ENCODE measurements at regions not wholly inside any gene's neighbourhood (a gene's known extent, or its start where the extent isn't known, plus 50 kb on each side); places are given as distances from the start of the nearest gene placed in this dataset.

DNA sequence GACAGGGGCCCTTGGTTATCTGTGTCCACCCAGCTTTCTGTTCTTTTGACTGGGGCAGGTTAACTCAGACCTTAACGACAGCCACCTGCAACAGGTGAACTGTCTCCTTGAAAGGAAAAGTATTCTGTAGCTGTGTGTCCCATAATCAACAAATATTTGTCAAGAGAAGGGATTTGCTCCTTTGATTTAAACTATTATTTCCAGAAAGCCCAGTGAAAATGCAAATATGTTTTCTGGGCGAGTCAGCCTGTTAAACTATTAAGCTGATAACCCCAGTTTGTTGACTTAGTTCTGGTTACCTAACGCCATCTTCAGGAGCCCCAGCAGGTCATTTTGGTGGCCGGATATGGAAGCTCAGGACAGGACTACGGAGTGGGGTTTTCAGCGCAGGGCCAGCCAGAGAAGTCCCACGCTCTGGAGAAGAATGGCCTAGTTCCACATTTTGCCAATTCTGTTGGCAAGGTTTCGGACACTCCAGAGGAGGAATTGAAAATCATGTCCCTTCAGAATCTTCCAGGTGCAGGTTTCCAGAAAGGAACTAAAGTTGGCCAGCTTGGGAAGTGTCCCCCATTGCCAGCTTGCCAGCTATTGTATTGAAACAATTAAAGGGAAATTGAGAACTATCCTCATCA, 54.5 kb downstream of the ADRA2A start:
- no peak for ATAC-seq (ENCODE audit: low FRiP score in 2 of 2)
- Histone ChIP-seq H3K27ac (no peak overlapping the region), H3K4me3 (no peak overlapping the region), H3K27me3 (no peaks in the 10 kb centered on the region), H3K9me3 (no peaks in the 10 kb centered on the region), H3K4me1 (peaks cover 0 to 6% (median 0%) of the 10 kb centered on the region in 4 donors), H3K36me3 (no peaks in the 10 kb centered on the region)
- TF ChIP-seq CTCF (IDR thresholded peaks at IDR 0.05), result no peak
- no peak for TF ChIP-seq POLR2A (IDR thresholded peaks at IDR 0.05)
- DNase-seq, result no peak
- 57 to 67% methylated on average over 8 of the region's 8 CpGs for WGBS, 2 donors

- Histone ChIP-seq H3K27me3 (no peaks in the 10 kb centered on the region), H3K27ac (no peak overlapping the region), H3K4me1 (no peaks in the 10 kb centered on the region), H3K36me3 (no peaks in the 10 kb centered on the region), H3K4me3 (no peak overlapping the region), H3K9me3 (no peaks in the 10 kb centered on the region)
- DNase-seq (no peak), ATAC-seq (ENCODE audit: low FRiP score in 2 of 2) (no peak)
- TF ChIP-seq POLR2AphosphoS5 (IDR thresholded peaks at IDR 0.05), result no peak
- no peak for TF ChIP-seq EP300 (IDR thresholded peaks at IDR 0.05)
- no peak for TF ChIP-seq CTCF (IDR thresholded peaks at IDR 0.05)
- no peak for TF ChIP-seq POLR2A (IDR thresholded peaks at IDR 0.05)
- WGBS, 2 donors, result 41 to 43% methylated on average over 6 of the region's 6 CpGs
Observed at GRCh38 chr10:111137007-111137406, 60.2 kb downstream of the ADRA2A start.

GRCh38 chr10:111137587-111137986, 60.8 kb downstream of the ADRA2A start:
- H3K36me3 ChIP-seq, result no peaks in the 10 kb centered on the region
- WGBS, 2 donors, result 46 to 48% methylated on average over 4 of the region's 4 CpGs
- H3K27me3 ChIP-seq, result no peaks in the 10 kb centered on the region
- H3K4me1 ChIP-seq, result no peaks in the 10 kb centered on the region
- no peak overlapping the region for H3K4me3 ChIP-seq
- TF ChIP-seq POLR2A (IDR thresholded peaks at IDR 0.05) (no peak), POLR2AphosphoS5 (IDR thresholded peaks at IDR 0.05) (no peak), EP300 (IDR thresholded peaks at IDR 0.05) (no peak), CTCF (IDR thresholded peaks at IDR 0.05) (no peak)
- no peak for DNase-seq
- no peak for ATAC-seq (ENCODE audit: low FRiP score in 2 of 2)
- H3K27ac ChIP-seq, result no peak overlapping the region
- no peaks in the 10 kb centered on the region for H3K9me3 ChIP-seq

- H3K9me3 ChIP-seq, result no peaks in the 10 kb centered on the region
- TF ChIP-seq POLR2A (IDR thresholded peaks at IDR 0.05) (no peak), EP300 (IDR thresholded peaks at IDR 0.05) (no peak), POLR2AphosphoS5 (IDR thresholded peaks at IDR 0.05) (no peak), CTCF (IDR thresholded peaks at IDR 0.05) (no peak)
- no peaks in the 10 kb centered on the region for H3K36me3 ChIP-seq
- WGBS, 2 donors, result 88 to 97% methylated on average over 7 of the region's 7 CpGs
- no peak overlapping the region for H3K27ac ChIP-seq
- no peaks in the 10 kb centered on the region for H3K27me3 ChIP-seq
- no peak for ATAC-seq (ENCODE audit: low FRiP score in 2 of 2)
- DNase-seq, result no peak
- H3K4me1 ChIP-seq, result no peaks in the 10 kb centered on the region
- H3K4me3 ChIP-seq, result no peak overlapping the region
Observed at GRCh38 chr10:111138544-111138943, 61.7 kb downstream of the ADRA2A start.

- TF ChIP-seq POLR2A (IDR thresholded peaks at IDR 0.05) (no peak), POLR2AphosphoS5 (IDR thresholded peaks at IDR 0.05) (no peak), EP300 (IDR thresholded peaks at IDR 0.05) (no peak), CTCF (IDR thresholded peaks at IDR 0.05) (no peak)
- Histone ChIP-seq H3K9me3 (no peaks in the 10 kb centered on the region), H3K4me1 (no peaks in the 10 kb centered on the region), H3K4me3 (no peak overlapping the region), H3K36me3 (no peaks in the 10 kb centered on the region), H3K27me3 (no peaks in the 10 kb centered on the region), H3K27ac (no peak overlapping the region)
- ATAC-seq (ENCODE audit: low FRiP score in 2 of 2) (no peak), DNase-seq (peak in 1 of 2 donors; percentile 67)
- 85% methylated on average over 14 of the region's 14 CpGs for WGBS, 2 donors
Observed at GRCh38 chr10:111139567-111139966, 62.7 kb downstream of the ADRA2A start.

Measured in upper lobe of left lung (tissue), 6 donors.